ENCODE measurements at regions not wholly inside any gene's neighbourhood (a gene's known extent, or its start where the extent isn't known, plus 50 kb on each side); places are given as distances from the start of the nearest gene placed in this dataset.

DNA sequence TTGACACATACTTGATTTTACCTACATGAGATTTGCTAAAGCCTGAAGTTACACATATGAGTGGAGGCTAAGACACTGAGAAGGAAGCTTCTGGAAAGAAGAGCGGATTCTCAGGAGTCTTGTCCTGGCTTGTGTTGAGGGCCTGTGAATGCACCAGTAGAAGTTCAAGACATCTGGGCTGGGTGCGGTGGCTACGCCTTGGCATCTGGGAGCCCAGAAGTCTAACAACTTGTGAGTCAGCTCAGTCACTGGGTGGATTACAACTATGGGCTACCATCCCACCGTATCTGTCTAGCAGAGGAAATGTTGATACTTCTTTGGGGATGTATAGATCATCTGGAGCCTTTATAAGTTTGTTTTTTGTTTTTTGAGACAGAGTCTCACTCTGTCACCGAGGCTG is 375.6 kb upstream of the SMIM31 start:
- peaks cover 21% of the 10 kb centered on the region for H3K27me3 Mint-ChIP-seq (ENCODE audit: low read depth)
- TF ChIP-seq FOXJ3 (CRISPR knock-in tag; IDR thresholded peaks at IDR 0.05; ENCODE audit: borderline replicate concordance) (no peak), ESRRA (CRISPR knock-in tag; IDR thresholded peaks at IDR 0.05; ENCODE audit: borderline replicate concordance) (no peak), JUN (CRISPR knock-in tag; IDR thresholded peaks at IDR 0.05) (no peak), ZNF219 (CRISPR knock-in tag; IDR thresholded peaks at IDR 0.05; ENCODE audit: borderline replicate concordance) (no peak), RORB (CRISPR knock-in tag; IDR thresholded peaks at IDR 0.05) (no peak), CREB1 (CRISPR knock-in tag; IDR thresholded peaks at IDR 0.05) (no peak), NR2C2 (CRISPR knock-in tag; IDR thresholded peaks at IDR 0.05) (no peak), SOX15 (CRISPR knock-in tag; IDR thresholded peaks at IDR 0.05) (no peak), MYBL2 (CRISPR knock-in tag; IDR thresholded peaks at IDR 0.05) (no peak), PRRX2 (CRISPR knock-in tag; IDR thresholded peaks at IDR 0.05) (no peak), ZNF263 (CRISPR knock-in tag; IDR thresholded peaks at IDR 0.05; ENCODE audit: low read depth) (no peak), ATF1 (CRISPR knock-in tag; IDR thresholded peaks at IDR 0.05) (no peak)
- TF ChIP-seq, protein P1, sequence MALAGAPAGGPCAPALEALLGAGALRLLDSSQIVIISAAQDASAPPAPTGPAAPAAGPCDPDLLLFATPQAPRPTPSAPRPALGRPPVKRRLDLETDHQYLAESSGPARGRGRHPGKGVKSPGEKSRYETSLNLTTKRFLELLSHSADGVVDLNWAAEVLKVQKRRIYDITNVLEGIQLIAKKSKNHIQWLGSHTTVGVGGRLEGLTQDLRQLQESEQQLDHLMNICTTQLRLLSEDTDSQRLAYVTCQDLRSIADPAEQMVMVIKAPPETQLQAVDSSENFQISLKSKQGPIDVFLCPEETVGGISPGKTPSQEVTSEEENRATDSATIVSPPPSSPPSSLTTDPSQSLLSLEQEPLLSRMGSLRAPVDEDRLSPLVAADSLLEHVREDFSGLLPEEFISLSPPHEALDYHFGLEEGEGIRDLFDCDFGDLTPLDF (CRISPR knock-in tag; IDR thresholded peaks at IDR 0.05), result no peak
- TF ChIP-seq, protein P2, sequence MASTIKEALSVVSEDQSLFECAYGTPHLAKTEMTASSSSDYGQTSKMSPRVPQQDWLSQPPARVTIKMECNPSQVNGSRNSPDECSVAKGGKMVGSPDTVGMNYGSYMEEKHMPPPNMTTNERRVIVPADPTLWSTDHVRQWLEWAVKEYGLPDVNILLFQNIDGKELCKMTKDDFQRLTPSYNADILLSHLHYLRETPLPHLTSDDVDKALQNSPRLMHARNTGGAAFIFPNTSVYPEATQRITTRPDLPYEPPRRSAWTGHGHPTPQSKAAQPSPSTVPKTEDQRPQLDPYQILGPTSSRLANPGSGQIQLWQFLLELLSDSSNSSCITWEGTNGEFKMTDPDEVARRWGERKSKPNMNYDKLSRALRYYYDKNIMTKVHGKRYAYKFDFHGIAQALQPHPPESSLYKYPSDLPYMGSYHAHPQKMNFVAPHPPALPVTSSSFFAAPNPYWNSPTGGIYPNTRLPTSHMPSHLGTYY (CRISPR knock-in tag; IDR thresholded peaks at IDR 0.05), result no peak
- TF ChIP-seq, protein P3, sequence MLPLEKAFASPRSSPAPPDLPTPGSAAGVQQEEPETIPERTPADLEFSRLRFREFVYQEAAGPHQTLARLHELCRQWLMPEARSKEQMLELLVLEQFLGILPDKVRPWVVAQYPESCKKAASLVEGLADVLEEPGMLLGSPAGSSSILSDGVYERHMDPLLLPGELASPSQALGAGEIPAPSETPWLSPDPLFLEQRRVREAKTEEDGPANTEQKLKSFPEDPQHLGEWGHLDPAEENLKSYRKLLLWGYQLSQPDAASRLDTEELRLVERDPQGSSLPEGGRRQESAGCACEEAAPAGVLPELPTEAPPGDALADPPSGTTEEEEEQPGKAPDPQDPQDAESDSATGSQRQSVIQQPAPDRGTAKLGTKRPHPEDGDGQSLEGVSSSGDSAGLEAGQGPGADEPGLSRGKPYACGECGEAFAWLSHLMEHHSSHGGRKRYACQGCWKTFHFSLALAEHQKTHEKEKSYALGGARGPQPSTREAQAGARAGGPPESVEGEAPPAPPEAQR (CRISPR knock-in tag; IDR thresholded peaks at IDR 0.05), result no peak
- TF ChIP-seq, protein P4, sequence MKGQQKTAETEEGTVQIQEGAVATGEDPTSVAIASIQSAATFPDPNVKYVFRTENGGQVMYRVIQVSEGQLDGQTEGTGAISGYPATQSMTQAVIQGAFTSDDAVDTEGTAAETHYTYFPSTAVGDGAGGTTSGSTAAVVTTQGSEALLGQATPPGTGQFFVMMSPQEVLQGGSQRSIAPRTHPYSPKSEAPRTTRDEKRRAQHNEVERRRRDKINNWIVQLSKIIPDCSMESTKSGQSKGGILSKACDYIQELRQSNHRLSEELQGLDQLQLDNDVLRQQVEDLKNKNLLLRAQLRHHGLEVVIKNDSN (CRISPR knock-in tag; IDR thresholded peaks at IDR 0.05), result no peak
- TF ChIP-seq, protein P5, sequence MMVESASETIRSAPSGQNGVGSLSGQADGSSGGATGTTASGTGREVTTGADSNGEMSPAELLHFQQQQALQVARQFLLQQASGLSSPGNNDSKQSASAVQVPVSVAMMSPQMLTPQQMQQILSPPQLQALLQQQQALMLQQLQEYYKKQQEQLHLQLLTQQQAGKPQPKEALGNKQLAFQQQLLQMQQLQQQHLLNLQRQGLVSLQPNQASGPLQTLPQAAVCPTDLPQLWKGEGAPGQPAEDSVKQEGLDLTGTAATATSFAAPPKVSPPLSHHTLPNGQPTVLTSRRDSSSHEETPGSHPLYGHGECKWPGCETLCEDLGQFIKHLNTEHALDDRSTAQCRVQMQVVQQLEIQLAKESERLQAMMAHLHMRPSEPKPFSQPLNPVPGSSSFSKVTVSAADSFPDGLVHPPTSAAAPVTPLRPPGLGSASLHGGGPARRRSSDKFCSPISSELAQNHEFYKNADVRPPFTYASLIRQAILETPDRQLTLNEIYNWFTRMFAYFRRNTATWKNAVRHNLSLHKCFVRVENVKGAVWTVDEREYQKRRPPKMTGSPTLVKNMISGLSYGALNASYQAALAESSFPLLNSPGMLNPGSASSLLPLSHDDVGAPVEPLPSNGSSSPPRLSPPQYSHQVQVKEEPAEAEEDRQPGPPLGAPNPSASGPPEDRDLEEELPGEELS (CRISPR knock-in tag; IDR thresholded peaks at IDR 0.05), result no peak
- TF ChIP-seq, protein P6, sequence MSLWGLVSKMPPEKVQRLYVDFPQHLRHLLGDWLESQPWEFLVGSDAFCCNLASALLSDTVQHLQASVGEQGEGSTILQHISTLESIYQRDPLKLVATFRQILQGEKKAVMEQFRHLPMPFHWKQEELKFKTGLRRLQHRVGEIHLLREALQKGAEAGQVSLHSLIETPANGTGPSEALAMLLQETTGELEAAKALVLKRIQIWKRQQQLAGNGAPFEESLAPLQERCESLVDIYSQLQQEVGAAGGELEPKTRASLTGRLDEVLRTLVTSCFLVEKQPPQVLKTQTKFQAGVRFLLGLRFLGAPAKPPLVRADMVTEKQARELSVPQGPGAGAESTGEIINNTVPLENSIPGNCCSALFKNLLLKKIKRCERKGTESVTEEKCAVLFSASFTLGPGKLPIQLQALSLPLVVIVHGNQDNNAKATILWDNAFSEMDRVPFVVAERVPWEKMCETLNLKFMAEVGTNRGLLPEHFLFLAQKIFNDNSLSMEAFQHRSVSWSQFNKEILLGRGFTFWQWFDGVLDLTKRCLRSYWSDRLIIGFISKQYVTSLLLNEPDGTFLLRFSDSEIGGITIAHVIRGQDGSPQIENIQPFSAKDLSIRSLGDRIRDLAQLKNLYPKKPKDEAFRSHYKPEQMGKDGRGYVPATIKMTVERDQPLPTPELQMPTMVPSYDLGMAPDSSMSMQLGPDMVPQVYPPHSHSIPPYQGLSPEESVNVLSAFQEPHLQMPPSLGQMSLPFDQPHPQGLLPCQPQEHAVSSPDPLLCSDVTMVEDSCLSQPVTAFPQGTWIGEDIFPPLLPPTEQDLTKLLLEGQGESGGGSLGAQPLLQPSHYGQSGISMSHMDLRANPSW (CRISPR knock-in tag; conservative IDR thresholded peaks at IDR 0.05; ENCODE audit: low read depth), result no peak
- no peaks in the 10 kb centered on the region for H3K36me3 Mint-ChIP-seq
- DNase-seq (ENCODE audit: low spot score) (no peak), ATAC-seq (no peak)
- peaks cover 7% of the 10 kb centered on the region for H3K4me1 Mint-ChIP-seq
- POLR2A ChIA-PET, result no interaction called here
- H3K4me3 Mint-ChIP-seq, result no peak overlapping the region
- no peak overlapping the region for H3K27ac Mint-ChIP-seq
- no peaks in the 10 kb centered on the region for H3K9me3 Mint-ChIP-seq
- CTCF ChIA-PET, result no interaction called here

DNA sequence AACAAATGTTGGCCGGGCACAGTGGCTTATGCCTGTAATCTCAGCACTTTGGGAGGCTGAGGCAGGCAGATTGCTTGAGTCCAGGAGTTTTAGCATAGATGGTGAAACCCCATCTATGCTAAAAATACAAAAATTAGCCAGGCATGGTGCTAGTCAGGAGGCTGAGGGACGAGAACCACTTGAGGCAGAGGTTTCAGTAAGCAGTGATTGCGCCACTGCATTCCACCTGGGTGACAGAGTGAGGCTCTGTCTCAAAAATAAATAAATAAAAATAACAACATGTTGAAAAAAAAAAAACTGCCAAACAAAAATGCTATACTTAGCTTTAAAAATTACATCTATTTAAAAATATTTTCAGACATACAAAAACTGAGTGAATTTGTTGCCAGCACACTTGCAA is 374.2 kb upstream of the SMIM31 start:
- no peak overlapping the region for H3K4me3 Mint-ChIP-seq
- no peaks in the 10 kb centered on the region for H3K9me3 Mint-ChIP-seq
- peaks cover 7% of the 10 kb centered on the region for H3K4me1 Mint-ChIP-seq
- ATAC-seq (no peak), DNase-seq (ENCODE audit: low spot score) (no peak)
- POLR2A ChIA-PET, result no interaction called here
- peaks cover 31% of the 10 kb centered on the region for H3K27me3 Mint-ChIP-seq (ENCODE audit: low read depth)
- CTCF ChIA-PET, result no interaction called here
- H3K36me3 Mint-ChIP-seq, result no peaks in the 10 kb centered on the region
- H3K27ac Mint-ChIP-seq, result no peak overlapping the region
- TF ChIP-seq NR2C2 (CRISPR knock-in tag; IDR thresholded peaks at IDR 0.05) (no peak), GRHL2 (CRISPR knock-in tag; IDR thresholded peaks at IDR 0.05; ENCODE audit: insufficient replicate concordance, severe bottlenecking) (no peak), GTF2I (CRISPR knock-in tag; conservative IDR thresholded peaks at IDR 0.05) (no peak), NFE2L1 (CRISPR knock-in tag; IDR thresholded peaks at IDR 0.05) (no peak), ZNF138 (CRISPR knock-in tag; conservative IDR thresholded peaks at IDR 0.05) (no peak), HMGA2 (CRISPR knock-in tag; IDR thresholded peaks at IDR 0.05) (no peak)
- TF ChIP-seq, protein P7, sequence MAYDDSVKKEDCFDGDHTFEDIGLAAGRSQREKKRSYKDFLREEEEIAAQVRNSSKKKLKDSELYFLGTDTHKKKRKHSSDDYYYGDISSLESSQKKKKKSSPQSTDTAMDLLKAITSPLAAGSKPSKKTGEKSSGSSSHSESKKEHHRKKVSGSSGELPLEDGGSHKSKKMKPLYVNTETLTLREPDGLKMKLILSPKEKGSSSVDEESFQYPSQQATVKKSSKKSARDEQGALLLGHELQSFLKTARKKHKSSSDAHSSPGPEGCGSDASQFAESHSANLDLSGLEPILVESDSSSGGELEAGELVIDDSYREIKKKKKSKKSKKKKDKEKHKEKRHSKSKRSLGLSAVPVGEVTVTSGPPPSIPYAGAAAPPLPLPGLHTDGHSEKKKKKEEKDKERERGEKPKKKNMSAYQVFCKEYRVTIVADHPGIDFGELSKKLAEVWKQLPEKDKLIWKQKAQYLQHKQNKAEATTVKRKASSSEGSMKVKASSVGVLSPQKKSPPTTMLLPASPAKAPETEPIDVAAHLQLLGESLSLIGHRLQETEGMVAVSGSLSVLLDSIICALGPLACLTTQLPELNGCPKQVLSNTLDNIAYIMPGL (CRISPR knock-in tag; IDR thresholded peaks at IDR 0.05), result no peak
- TF ChIP-seq, protein P2 (CRISPR knock-in tag; IDR thresholded peaks at IDR 0.05), result no peak

Measured in WTC11 (cell line).